HG03039 (cell line): ENCODE measurements at regions not wholly inside any gene's neighbourhood (a gene's known extent, or its start where the extent isn't known, plus 50 kb on each side); places are given as distances from the start of the nearest gene placed in this dataset.
A peak's percentile ranks its signal among the peaks of the same experiment; 100 is the strongest.

ENCODE experiments used
- ATAC-seq: cut with Tn5 transposase; IDR thresholded peaks from one replicate; pipeline ENCODE4 v1.9.1; 2021; ENCODE audit warnings: mild to moderate bottlenecking, moderate library complexity; ENCODE audit not compliant: unreplicated experiment

GRCh38 chr2:219878516-219878915 is 251.1 kb downstream of the SLC4A3 start:
- no peak for ATAC-seq

GRCh38 chr2:219881851-219882250 is 254.4 kb downstream of the SLC4A3 start:
- no peak for ATAC-seq

- no peak for ATAC-seq
Measured at GRCh38 chr2:219886615-219887014, 259.2 kb downstream of the SLC4A3 start.

GRCh38 chr2:219887870-219888269 is 260.4 kb downstream of the SLC4A3 start:
- no peak for ATAC-seq

- no peak for ATAC-seq
Measured at GRCh38 chr2:219893541-219893940, 266.1 kb downstream of the SLC4A3 start.

- no peak for ATAC-seq
Measured at GRCh38 chr2:219897456-219897855, 270.0 kb downstream of the SLC4A3 start.

GRCh38 chr2:219901155-219901554 is 273.7 kb downstream of the SLC4A3 start:
- peak; percentile 68 for ATAC-seq

GRCh38 chr2:219902891-219903552 is 275.6 kb downstream of the SLC4A3 start:
- ATAC-seq = no peak

- ATAC-seq = no peak
Measured at GRCh38 chr2:219905640-219906039, 278.2 kb downstream of the SLC4A3 start.

- no peak for ATAC-seq
Measured at GRCh38 chr2:219906114-219907010, 278.9 kb downstream of the SLC4A3 start.

GRCh38 chr2:219907011-219907365 is 279.6 kb downstream of the SLC4A3 start:
- no peak for ATAC-seq

GRCh38 chr2:219908538-219908937 is 281.1 kb downstream of the SLC4A3 start:
- no peak for ATAC-seq

GRCh38 chr2:219911541-219911940 is 284.1 kb downstream of the SLC4A3 start:
- no peak for ATAC-seq

GRCh38 chr2:219912491-219912921 is 285.1 kb downstream of the SLC4A3 start:
- no peak for ATAC-seq

- no peak for ATAC-seq
Measured at GRCh38 chr2:219914577-219914976, 287.1 kb downstream of the SLC4A3 start.

GRCh38 chr2:219916281-219916680 is 288.9 kb downstream of the SLC4A3 start:
- ATAC-seq = no peak

- no peak for ATAC-seq
Measured at GRCh38 chr2:219916726-219917440, 289.5 kb downstream of the SLC4A3 start.

GRCh38 chr2:219918254-219918653 is 290.8 kb downstream of the SLC4A3 start:
- no peak for ATAC-seq

- no peak for ATAC-seq
Measured at GRCh38 chr2:219918944-219919343, 291.5 kb downstream of the SLC4A3 start.

GRCh38 chr2:219919506-219919905 is 292.1 kb downstream of the SLC4A3 start:
- ATAC-seq = no peak

GRCh38 chr2:219929835-219930234 is 302.4 kb downstream of the SLC4A3 start:
- no peak for ATAC-seq

- ATAC-seq = no peak
Measured at GRCh38 chr2:219939647-219940046, 312.2 kb downstream of the SLC4A3 start.
